Stimulated activated CD4-positive, alpha-beta T cell treated with anti-CD3 and anti-CD28 coated beads, Interleukin-12 subunit alpha, Interleukin-12 subunit beta, amount 100 ng/mL, for 24 hours (primary cell): ENCODE measurements at regions not wholly inside any gene's neighbourhood (a gene's known extent, or its start where the extent isn't known, plus 50 kb on each side); places are given as distances from the start of the nearest gene placed in this dataset.

Experiments
- DNase-seq, 2 experiments: peaks; one replicate each; pipeline ENCODE4 v3.0.0-alpha.2; 2020; ENCODE audit warnings: low read depth in 2 of 2

GRCh38 chr5:133688391-133688790 lies 76.0 kb upstream of the FSTL4 start:
- no peak for DNase-seq

- DNase-seq, result no peak
Measured at GRCh38 chr5:133687212-133688061, 75.1 kb upstream of the FSTL4 start.

GRCh38 chr5:133686566-133686965 lies 74.2 kb upstream of the FSTL4 start:
- DNase-seq, result no peak

- no peak for DNase-seq
Measured at GRCh38 chr5:133685402-133686018, 73.2 kb upstream of the FSTL4 start.

GRCh38 chr5:133683646-133684596 lies 71.6 kb upstream of the FSTL4 start:
- no peak for DNase-seq

- no peak for DNase-seq
Measured at GRCh38 chr5:133682451-133682850, 70.1 kb upstream of the FSTL4 start.

GRCh38 chr5:133681896-133682295 lies 69.6 kb upstream of the FSTL4 start:
- no peak for DNase-seq

GRCh38 chr5:133680830-133681565 lies 68.7 kb upstream of the FSTL4 start:
- no peak for DNase-seq

- no peak for DNase-seq
Measured at GRCh38 chr5:133679534-133679933, 67.2 kb upstream of the FSTL4 start.

GRCh38 chr5:133675376-133676154 lies 63.2 kb upstream of the FSTL4 start:
- DNase-seq, result no peak

- DNase-seq, result no peak
Measured at GRCh38 chr5:133670336-133670735, 58.0 kb upstream of the FSTL4 start.

GRCh38 chr5:133669472-133669871 lies 57.1 kb upstream of the FSTL4 start:
- DNase-seq, result no peak

GRCh38 chr5:133668458-133668857 lies 56.1 kb upstream of the FSTL4 start:
- DNase-seq, result no peak

GRCh38 chr5:133667217-133667616 lies 54.9 kb upstream of the FSTL4 start:
- DNase-seq, result no peak

GRCh38 chr5:133665571-133665970 lies 53.2 kb upstream of the FSTL4 start:
- DNase-seq, result no peak

- DNase-seq, result no peak
Measured at GRCh38 chr5:133664422-133664821, 52.1 kb upstream of the FSTL4 start.

GRCh38 chr5:133663397-133664054 lies 51.2 kb upstream of the FSTL4 start:
- DNase-seq, result no peak

- DNase-seq, result no peak
Measured at GRCh38 chr5:133662578-133662977, 50.2 kb upstream of the FSTL4 start.
